SK-N-MC (cell line): ENCODE measurements at regions not wholly inside any gene's neighbourhood (a gene's known extent, or its start where the extent isn't known, plus 50 kb on each side); places are given as distances from the start of the nearest gene placed in this dataset.

Experiments used
- DNase-seq: peaks from one replicate; pipeline ENCODE4 v3.0.0-alpha.2; 2011; ENCODE audit warnings: low read depth, low spot score
- H3K27ac ChIP-seq: fragments of 200-600 bp; sonication (generic); 2 replicates; pipeline ENCODE4 v1.5.1; 2016; ENCODE audit warnings: mixed run types
- H3K36me3 ChIP-seq: fragments of 200-600 bp; sonication (generic); 2 replicates; pipeline ENCODE4 v1.6.1; 2017; ENCODE audit warnings: antibody characterized with exemption, low read length, mixed read lengths; ENCODE audit not compliant: insufficient read depth
- H3K4me3 ChIP-seq: fragments of 200-600 bp; sonication (generic); 2 replicates; pipeline ENCODE4 v1.5.1; 2016
- H3K9ac ChIP-seq: fragments of 200-600 bp; sonication (generic); 2 replicates; pipeline ENCODE4 v1.8.0; 2017; ENCODE audit warnings: mixed run types, mixed read lengths; ENCODE audit not compliant: insufficient read length
- H3K9me3 ChIP-seq: fragments of 200-600 bp; sonication (generic); 2 replicates; pipeline ENCODE4 v1.6.1; 2017; ENCODE audit warnings: low read depth, mild to moderate bottlenecking, antibody characterized with exemption, low read length, moderate library complexity, mixed read lengths
- EZH2 ChIP-seq: fragments of 200-600 bp; sonication (generic); IDR thresholded peaks from one replicate; pipeline ENCODE4 v1.6.1; 2017; ENCODE audit warnings: antibody characterized with exemption
- FOXP2 ChIP-seq: optimal IDR thresholded peaks from 2 replicates; pipeline ENCODE3; 2011; ENCODE audit warnings: mild to moderate bottlenecking, moderate library complexity; ENCODE audit not compliant: insufficient read depth; ENCODE audit errors: extremely low read length, control extremely low read depth
- POLR2AphosphoS5 ChIP-seq: IDR thresholded peaks from 2 replicates; pipeline ENCODE4 v1.6.1; 2012; ENCODE audit warnings: mild to moderate bottlenecking, low read depth, low read length, borderline replicate concordance

- no peak overlapping the region for H3K27ac ChIP-seq
- no peaks in the 10 kb centered on the region for H3K36me3 ChIP-seq
- TF ChIP-seq FOXP2 (no peak), EZH2 (no peak), POLR2AphosphoS5 (no peak)
- H3K9me3 ChIP-seq, result no peaks in the 10 kb centered on the region
- no peak for DNase-seq
- H3K9ac ChIP-seq, result no peak overlapping the region
- no peak overlapping the region for H3K4me3 ChIP-seq
These were observed 112.9 kb upstream of the VCX start for GRCh38 chrX:7730071-7730470.

GRCh38 chrX:7720519-7720918 is 122.5 kb upstream of the VCX start:
- no peak for DNase-seq
- H3K9me3 ChIP-seq, result no peaks in the 10 kb centered on the region
- TF ChIP-seq FOXP2 (no peak), POLR2AphosphoS5 (no peak), EZH2 (no peak)
- H3K9ac ChIP-seq, result no peak overlapping the region
- no peaks in the 10 kb centered on the region for H3K36me3 ChIP-seq
- no peak overlapping the region for H3K4me3 ChIP-seq
- no peak overlapping the region for H3K27ac ChIP-seq

- DNase-seq, result no peak
- Histone ChIP-seq H3K27ac (no peak overlapping the region), H3K9ac (no peak overlapping the region), H3K4me3 (no peak overlapping the region), H3K9me3 (no peaks in the 10 kb centered on the region), H3K36me3 (no peaks in the 10 kb centered on the region)
- TF ChIP-seq FOXP2, result no peak
- no peak for TF ChIP-seq EZH2
- TF ChIP-seq POLR2AphosphoS5, result no peak
These were observed 128.6 kb upstream of the VCX start for GRCh38 chrX:7714351-7714750.

GRCh38 chrX:7711167-7711566 is 131.8 kb upstream of the VCX start:
- no peak overlapping the region for H3K9ac ChIP-seq
- H3K4me3 ChIP-seq, result no peak overlapping the region
- no peaks in the 10 kb centered on the region for H3K9me3 ChIP-seq
- H3K36me3 ChIP-seq, result no peaks in the 10 kb centered on the region
- no peak overlapping the region for H3K27ac ChIP-seq
- TF ChIP-seq EZH2 (no peak), FOXP2 (no peak), POLR2AphosphoS5 (no peak)
- DNase-seq, result no peak

- no peaks in the 10 kb centered on the region for H3K36me3 ChIP-seq
- H3K27ac ChIP-seq, result no peak overlapping the region
- no peak for TF ChIP-seq EZH2
- no peak for TF ChIP-seq POLR2AphosphoS5
- TF ChIP-seq FOXP2, result no peak
- DNase-seq, result no peak
- no peak overlapping the region for H3K9ac ChIP-seq
- H3K9me3 ChIP-seq, result no peaks in the 10 kb centered on the region
- no peak overlapping the region for H3K4me3 ChIP-seq
These were observed 133.1 kb upstream of the VCX start for GRCh38 chrX:7709845-7710244.

- Histone ChIP-seq H3K4me3 (no peak overlapping the region), H3K36me3 (no peaks in the 10 kb centered on the region), H3K9ac (no peak overlapping the region), H3K9me3 (no peaks in the 10 kb centered on the region), H3K27ac (no peak overlapping the region)
- TF ChIP-seq EZH2, result no peak
- no peak for TF ChIP-seq POLR2AphosphoS5
- no peak for TF ChIP-seq FOXP2
- DNase-seq, result no peak
These were observed 136.9 kb upstream of the VCX start for GRCh38 chrX:7706032-7706431.

- H3K9me3 ChIP-seq, result no peaks in the 10 kb centered on the region
- no peaks in the 10 kb centered on the region for H3K36me3 ChIP-seq
- DNase-seq, result no peak
- H3K4me3 ChIP-seq, result no peak overlapping the region
- no peak overlapping the region for H3K27ac ChIP-seq
- TF ChIP-seq POLR2AphosphoS5 (no peak), EZH2 (no peak), FOXP2 (no peak)
- H3K9ac ChIP-seq, result no peak overlapping the region
These were observed 138.8 kb upstream of the VCX start for GRCh38 chrX:7704205-7704604.

GRCh38 chrX:7698248-7698647 is 144.7 kb upstream of the VCX start:
- H3K9ac ChIP-seq, result no peak overlapping the region
- H3K27ac ChIP-seq, result no peak overlapping the region
- H3K9me3 ChIP-seq, result no peaks in the 10 kb centered on the region
- no peaks in the 10 kb centered on the region for H3K36me3 ChIP-seq
- TF ChIP-seq POLR2AphosphoS5 (no peak), EZH2 (no peak), FOXP2 (no peak)
- DNase-seq, result no peak
- H3K4me3 ChIP-seq, result no peak overlapping the region

GRCh38 chrX:7690842-7691241 is 152.1 kb upstream of the VCX start:
- Histone ChIP-seq H3K9ac (no peak overlapping the region), H3K4me3 (no peak overlapping the region), H3K36me3 (no peaks in the 10 kb centered on the region), H3K9me3 (no peaks in the 10 kb centered on the region), H3K27ac (no peak overlapping the region)
- DNase-seq, result no peak
- TF ChIP-seq FOXP2, result no peak
- TF ChIP-seq EZH2, result no peak
- TF ChIP-seq POLR2AphosphoS5, result no peak
